ENCODE measurements at regions not wholly inside any gene's neighbourhood (a gene's known extent, or its start where the extent isn't known, plus 50 kb on each side); places are given as distances from the start of the nearest gene placed in this dataset.
"Not testable (repeated sequence)": the region's sequence is repeated elsewhere in the genome, so short reads cannot be mapped to it uniquely, and the experiment has no call there.

- no peak for ATAC-seq
- H3K9me3 Mint-ChIP-seq, result no peaks in the 10 kb centered on the region
- DNase-seq, result no peak
- intact Hi-C loops (cut with micrococcal nuclease), result no loop called here
- peaks cover 27% of the 10 kb centered on the region for H3K4me1 Mint-ChIP-seq (ENCODE audit: low read depth)
- no peaks in the 10 kb centered on the region for H3K36me3 Mint-ChIP-seq (ENCODE audit: low read depth)
- no peak overlapping the region for H3K4me3 Mint-ChIP-seq
- TF ChIP-seq, protein P1, sequence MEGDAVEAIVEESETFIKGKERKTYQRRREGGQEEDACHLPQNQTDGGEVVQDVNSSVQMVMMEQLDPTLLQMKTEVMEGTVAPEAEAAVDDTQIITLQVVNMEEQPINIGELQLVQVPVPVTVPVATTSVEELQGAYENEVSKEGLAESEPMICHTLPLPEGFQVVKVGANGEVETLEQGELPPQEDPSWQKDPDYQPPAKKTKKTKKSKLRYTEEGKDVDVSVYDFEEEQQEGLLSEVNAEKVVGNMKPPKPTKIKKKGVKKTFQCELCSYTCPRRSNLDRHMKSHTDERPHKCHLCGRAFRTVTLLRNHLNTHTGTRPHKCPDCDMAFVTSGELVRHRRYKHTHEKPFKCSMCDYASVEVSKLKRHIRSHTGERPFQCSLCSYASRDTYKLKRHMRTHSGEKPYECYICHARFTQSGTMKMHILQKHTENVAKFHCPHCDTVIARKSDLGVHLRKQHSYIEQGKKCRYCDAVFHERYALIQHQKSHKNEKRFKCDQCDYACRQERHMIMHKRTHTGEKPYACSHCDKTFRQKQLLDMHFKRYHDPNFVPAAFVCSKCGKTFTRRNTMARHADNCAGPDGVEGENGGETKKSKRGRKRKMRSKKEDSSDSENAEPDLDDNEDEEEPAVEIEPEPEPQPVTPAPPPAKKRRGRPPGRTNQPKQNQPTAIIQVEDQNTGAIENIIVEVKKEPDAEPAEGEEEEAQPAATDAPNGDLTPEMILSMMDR (IDR thresholded peaks at IDR 0.05), result no peak
- no peak overlapping the region for H3K27ac Mint-ChIP-seq
- H3K27me3 Mint-ChIP-seq, result peaks cover 8% of the 10 kb centered on the region
- ChIA-PET CTCF (no interaction called here), POLR2A (interaction anchor here (1.1 kb wide), 1 partner anchor 23 kb away, joined by 3 read pairs; no protein-coding TSS in a partner anchor)
These were observed 235.2 kb downstream of the KCNRG start for GRCh38 chr13:50250401-50250800.

- TF ChIP-seq, protein P1 (IDR thresholded peaks at IDR 0.05), result no peak
- DNase-seq (no peak), ATAC-seq (peak; percentile 48)
- POLR2A ChIA-PET, result no interaction called here
- H3K27me3 Mint-ChIP-seq, result peaks cover 11% of the 10 kb centered on the region
- CTCF ChIA-PET, result no interaction called here
- H3K4me1 Mint-ChIP-seq (ENCODE audit: low read depth), result peaks cover 37% of the 10 kb centered on the region
- H3K27ac Mint-ChIP-seq, result no peak overlapping the region
- H3K4me3 Mint-ChIP-seq, result no peak overlapping the region
- no peaks in the 10 kb centered on the region for H3K9me3 Mint-ChIP-seq
- no peaks in the 10 kb centered on the region for H3K36me3 Mint-ChIP-seq (ENCODE audit: low read depth)
- intact Hi-C loops (cut with micrococcal nuclease), result no loop called here
These were observed 240.4 kb downstream of the KCNRG start for GRCh38 chr13:50255639-50256038.

GRCh38 chr13:50256536-50257321 lies 241.5 kb downstream of the KCNRG start:
- H3K4me3 Mint-ChIP-seq; DNase-seq; ATAC-seq; POLR2A ChIA-PET; CTCF ChIA-PET; H3K27ac Mint-ChIP-seq; H3K9me3 Mint-ChIP-seq; intact Hi-C loops (cut with micrococcal nuclease); H3K36me3 Mint-ChIP-seq (ENCODE audit: low read depth): not testable (repeated sequence)
- peaks cover 31% of the 10 kb centered on the region for H3K4me1 Mint-ChIP-seq (ENCODE audit: low read depth)
- peaks cover 11% of the 10 kb centered on the region for H3K27me3 Mint-ChIP-seq

DNA sequence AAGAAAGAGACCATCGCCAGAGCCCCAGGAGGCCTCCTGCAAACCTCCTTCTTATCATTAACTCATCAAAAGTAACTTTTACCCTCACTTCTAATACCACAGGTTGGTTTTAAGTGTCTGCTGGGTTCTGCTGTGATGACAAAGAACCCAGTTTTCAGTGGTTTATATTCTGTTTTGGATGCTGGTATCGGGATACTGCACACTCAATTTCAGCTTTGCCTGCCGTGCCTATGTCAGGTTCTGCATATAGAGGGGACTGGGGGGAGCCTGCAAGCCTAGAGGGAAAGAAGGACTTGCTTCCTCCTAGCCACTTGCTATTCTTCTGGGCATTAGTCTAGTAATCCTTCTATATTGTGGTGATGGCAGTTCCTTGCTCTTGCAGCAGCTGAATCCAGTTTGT lies 242.4 kb downstream of the KCNRG start:
- ChIA-PET CTCF (interaction anchor here (1.3 to 1.7 kb wide), 2 partner anchors 21 to 100 kb away, joined by 3 to 5 read pairs; no protein-coding TSS in a partner anchor), POLR2A (interaction anchor here (0.6 kb wide), 1 partner anchor 132 kb away, joined by 3 read pairs; no protein-coding TSS in a partner anchor)
- H3K27ac Mint-ChIP-seq, result no peak overlapping the region
- H3K4me3 Mint-ChIP-seq, result no peak overlapping the region
- ATAC-seq, result peak; percentile 77
- H3K36me3 Mint-ChIP-seq (ENCODE audit: low read depth), result no peaks in the 10 kb centered on the region
- peaks cover 7% of the 10 kb centered on the region for H3K27me3 Mint-ChIP-seq
- H3K4me1 Mint-ChIP-seq (ENCODE audit: low read depth), result peaks cover 30% of the 10 kb centered on the region
- no peaks in the 10 kb centered on the region for H3K9me3 Mint-ChIP-seq
- intact Hi-C loops (cut with micrococcal nuclease), result no loop called here
- peak; percentile 27 for DNase-seq
- TF ChIP-seq, protein P1 (IDR thresholded peaks at IDR 0.05), result no peak

- ATAC-seq (no peak), DNase-seq (no peak)
- CTCF ChIA-PET, result interaction anchor here (1.1 kb wide), 1 partner anchor 8 kb away, joined by 4 read pairs; no protein-coding TSS in a partner anchor
- H3K4me1 Mint-ChIP-seq (ENCODE audit: low read depth), result peaks cover 20% of the 10 kb centered on the region
- H3K9me3 Mint-ChIP-seq, result no peaks in the 10 kb centered on the region
- H3K27me3 Mint-ChIP-seq, result peaks cover 4% of the 10 kb centered on the region
- H3K36me3 Mint-ChIP-seq (ENCODE audit: low read depth), result no peaks in the 10 kb centered on the region
- H3K4me3 Mint-ChIP-seq, result no peak overlapping the region
- TF ChIP-seq, protein P1 (IDR thresholded peaks at IDR 0.05), result no peak
- H3K27ac Mint-ChIP-seq, result no peak overlapping the region
- POLR2A ChIA-PET, result interaction anchor here (0.6 to 1.1 kb wide), 3 partner anchors 11 to 434 kb away, joined by 3 to 4 read pairs (median 4); no protein-coding TSS in a partner anchor
- intact Hi-C loops (cut with micrococcal nuclease), result no loop called here
These were observed 246.1 kb downstream of the KCNRG start for GRCh38 chr13:50261130-50261901.
